ENCODE measurements at regions not wholly inside any gene's neighbourhood (a gene's known extent, or its start where the extent isn't known, plus 50 kb on each side); places are given as distances from the start of the nearest gene placed in this dataset.

- DNase-seq (ENCODE audit: low spot score) = no peak
Measured at GRCh38 chr9:88077071-88077617, 61.1 kb downstream of the SPATA31C2 start.

- peak; percentile 82 for DNase-seq (ENCODE audit: low spot score)
Measured at GRCh38 chr9:88076286-88077070, 61.8 kb downstream of the SPATA31C2 start.

- DNase-seq (ENCODE audit: low spot score) = peak; percentile 24
Measured at GRCh38 chr9:88075966-88076285, 62.3 kb downstream of the SPATA31C2 start.

- no peak for DNase-seq (ENCODE audit: low spot score)
Measured at GRCh38 chr9:88075506-88075905, 62.8 kb downstream of the SPATA31C2 start.

GRCh38 chr9:88074931-88075330 is 63.3 kb downstream of the SPATA31C2 start:
- DNase-seq (ENCODE audit: low spot score) = no peak

- DNase-seq (ENCODE audit: low spot score) = no peak
Measured at GRCh38 chr9:88072831-88073375, 65.4 kb downstream of the SPATA31C2 start.

GRCh38 chr9:88071331-88071730 is 66.9 kb downstream of the SPATA31C2 start:
- DNase-seq (ENCODE audit: low spot score) = no peak

- DNase-seq (ENCODE audit: low spot score) = no peak
Measured at GRCh38 chr9:88065619-88066018, 72.7 kb downstream of the SPATA31C2 start.

- DNase-seq (ENCODE audit: low spot score) = no peak
Measured at GRCh38 chr9:88064554-88064953, 73.7 kb downstream of the SPATA31C2 start.

GRCh38 chr9:88060746-88061145 is 77.5 kb downstream of the SPATA31C2 start:
- DNase-seq (ENCODE audit: low spot score) = no peak

- no peak for DNase-seq (ENCODE audit: low spot score)
Measured at GRCh38 chr9:88059469-88059868, 78.8 kb downstream of the SPATA31C2 start.

- DNase-seq (ENCODE audit: low spot score) = no peak
Measured at GRCh38 chr9:88056876-88057275, 81.4 kb downstream of the SPATA31C2 start.

- DNase-seq (ENCODE audit: low spot score) = no peak
Measured at GRCh38 chr9:88053856-88054501, 79.6 kb upstream of the CDK20 start.

GRCh38 chr9:88052321-88052965 is 78.1 kb upstream of the CDK20 start:
- DNase-seq (ENCODE audit: low spot score) = no peak

- DNase-seq (ENCODE audit: low spot score) = no peak
Measured at GRCh38 chr9:88051138-88051537, 76.8 kb upstream of the CDK20 start.

GRCh38 chr9:88049677-88050307 is 75.5 kb upstream of the CDK20 start:
- no peak for DNase-seq (ENCODE audit: low spot score)

- DNase-seq (ENCODE audit: low spot score) = no peak
Measured at GRCh38 chr9:88046542-88046941, 72.2 kb upstream of the CDK20 start.

- no peak for DNase-seq (ENCODE audit: low spot score)
Measured at GRCh38 chr9:88045686-88046085, 71.4 kb upstream of the CDK20 start.

GRCh38 chr9:88044200-88044599 is 69.9 kb upstream of the CDK20 start:
- no peak for DNase-seq (ENCODE audit: low spot score)

- no peak for DNase-seq (ENCODE audit: low spot score)
Measured at GRCh38 chr9:88043647-88044046, 69.3 kb upstream of the CDK20 start.

GRCh38 chr9:88041447-88041846 is 67.1 kb upstream of the CDK20 start:
- peak; percentile 23 for DNase-seq (ENCODE audit: low spot score)

GRCh38 chr9:88037285-88037845 is 63.0 kb upstream of the CDK20 start:
- DNase-seq (ENCODE audit: low spot score) = no peak

Measured in AG08395 (cell line).